ENCODE measurements at regions not wholly inside any gene's neighbourhood (a gene's known extent, or its start where the extent isn't known, plus 50 kb on each side); places are given as distances from the start of the nearest gene placed in this dataset.

- DNase-seq (ENCODE audit: low spot score) = peak; percentile 36
- no peak for TF ChIP-seq CTCF (IDR thresholded peaks at IDR 0.05; ENCODE audit: poor library complexity)
- no peak for TF ChIP-seq EZH2phosphoT487 (IDR thresholded peaks at IDR 0.05; ENCODE audit: low read depth, severe bottlenecking, unreplicated experiment)
- TF ChIP-seq EZH2 (IDR thresholded peaks at IDR 0.05; ENCODE audit: borderline replicate concordance) = no peak
Measured at GRCh38 chr2:10225291-10226037, 77.2 kb upstream of the HPCAL1 start.

GRCh38 chr2:10226038-10226724 lies 76.5 kb upstream of the HPCAL1 start:
- DNase-seq (ENCODE audit: low spot score) = no peak
- Histone ChIP-seq H3K27ac (no peak overlapping the region), H2AFZ (no peak overlapping the region), H3K4me3 (no peak overlapping the region), H3K79me2 (no peaks in the 10 kb centered on the region), H4K20me1 (ENCODE audit: insufficient read depth, poor library complexity, severe bottlenecking) (no peaks in the 10 kb centered on the region), H3K4me2 (no peak overlapping the region), H3K9me2 (replicated peaks; ENCODE audit: insufficient read depth) (no peaks in the 10 kb centered on the region), H3K4me1 (ENCODE audit: insufficient read depth) (peaks cover 34% of the 10 kb centered on the region), H3K36me3 (replicated peaks; ENCODE audit: insufficient read depth, low read depth) (no peaks in the 10 kb centered on the region), H3K27me3 (no peaks in the 10 kb centered on the region), H3K9me3 (ENCODE audit: low read depth) (no peaks in the 10 kb centered on the region)
- TF ChIP-seq EZH2 (IDR thresholded peaks at IDR 0.05; ENCODE audit: borderline replicate concordance) = no peak
- no peak for TF ChIP-seq EZH2phosphoT487 (IDR thresholded peaks at IDR 0.05; ENCODE audit: low read depth, severe bottlenecking, unreplicated experiment)
- no peak for TF ChIP-seq CTCF (IDR thresholded peaks at IDR 0.05; ENCODE audit: poor library complexity)
- 91% methylated on average over 19 of the region's 19 CpGs for WGBS (ENCODE audit: low lambda C conversion rate, missing lambda C conversion rate)

More at GRCh38 chr2:10225291-10226037, 77.2 kb upstream of the HPCAL1 start:
- Histone ChIP-seq H3K27me3 (no peaks in the 10 kb centered on the region), H3K4me3 (no peak overlapping the region), H4K20me1 (ENCODE audit: insufficient read depth, poor library complexity, severe bottlenecking) (no peaks in the 10 kb centered on the region), H3K9me2 (replicated peaks; ENCODE audit: insufficient read depth) (no peaks in the 10 kb centered on the region), H3K27ac (no peak overlapping the region), H3K4me1 (ENCODE audit: insufficient read depth) (peaks cover 34% of the 10 kb centered on the region), H3K79me2 (no peaks in the 10 kb centered on the region), H3K4me2 (no peak overlapping the region), H3K36me3 (replicated peaks; ENCODE audit: insufficient read depth, low read depth) (no peaks in the 10 kb centered on the region), H2AFZ (no peak overlapping the region), H3K9me3 (ENCODE audit: low read depth) (no peaks in the 10 kb centered on the region)
- 71% methylated on average over 15 of the region's 15 CpGs for WGBS (ENCODE audit: low lambda C conversion rate, missing lambda C conversion rate)

GRCh38 chr2:10228611-10229365 lies 73.9 kb upstream of the HPCAL1 start:
- H3K79me2 ChIP-seq = no peaks in the 10 kb centered on the region
- H3K9me2 ChIP-seq (replicated peaks; ENCODE audit: insufficient read depth) = no peaks in the 10 kb centered on the region
- no peaks in the 10 kb centered on the region for H3K9me3 ChIP-seq (ENCODE audit: low read depth)
- H3K27ac ChIP-seq = peak overlapping the region; percentile 54
- H2AFZ ChIP-seq = no peak overlapping the region
- no peaks in the 10 kb centered on the region for H3K36me3 ChIP-seq (replicated peaks; ENCODE audit: insufficient read depth, low read depth)
- H4K20me1 ChIP-seq (ENCODE audit: insufficient read depth, poor library complexity, severe bottlenecking) = no peaks in the 10 kb centered on the region
- peak; percentile 61 for DNase-seq (ENCODE audit: low spot score)
- H3K27me3 ChIP-seq = no peaks in the 10 kb centered on the region
- peaks cover 34% of the 10 kb centered on the region for H3K4me1 ChIP-seq (ENCODE audit: insufficient read depth)
- no peak overlapping the region for H3K4me3 ChIP-seq
- peak overlapping the region; percentile 31 for H3K4me2 ChIP-seq
- TF ChIP-seq EZH2phosphoT487 (IDR thresholded peaks at IDR 0.05; ENCODE audit: low read depth, severe bottlenecking, unreplicated experiment) (no peak), EZH2 (IDR thresholded peaks at IDR 0.05; ENCODE audit: borderline replicate concordance) (no peak), CTCF (IDR thresholded peaks at IDR 0.05; ENCODE audit: poor library complexity) (no peak)
- 51% methylated on average over 19 of the region's 20 CpGs for WGBS (ENCODE audit: low lambda C conversion rate, missing lambda C conversion rate)

Measured in hepatocyte (in vitro differentiated cells).